ENCODE measurements at regions not wholly inside any gene's neighbourhood (a gene's known extent, or its start where the extent isn't known, plus 50 kb on each side); places are given as distances from the start of the nearest gene placed in this dataset.

DNA sequence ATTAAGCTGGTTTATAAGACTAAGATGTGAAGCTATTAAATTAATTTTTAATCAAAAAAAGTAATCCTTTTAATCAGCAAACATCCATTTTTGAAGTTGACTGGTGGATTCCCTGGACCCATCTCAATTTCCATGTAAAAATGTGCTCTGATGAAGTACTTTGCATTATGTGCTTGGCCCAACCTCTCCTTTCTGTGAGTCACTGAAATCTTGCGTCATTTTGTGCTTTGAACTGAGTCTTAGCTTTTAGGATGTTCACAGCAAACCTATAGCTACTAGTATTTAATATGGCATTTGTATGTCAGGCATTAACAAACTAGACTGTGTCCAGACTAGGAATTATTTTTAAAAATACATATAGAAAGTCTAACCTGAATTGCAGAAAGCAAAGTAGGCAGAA lies 55.0 kb upstream of the CDH12 start:
- DNase-seq (ENCODE audit: low read depth) = no peak
- no peak overlapping the region for H3K4me3 ChIP-seq (ENCODE audit: low read depth, low read length)
- TF ChIP-seq, protein P1, sequence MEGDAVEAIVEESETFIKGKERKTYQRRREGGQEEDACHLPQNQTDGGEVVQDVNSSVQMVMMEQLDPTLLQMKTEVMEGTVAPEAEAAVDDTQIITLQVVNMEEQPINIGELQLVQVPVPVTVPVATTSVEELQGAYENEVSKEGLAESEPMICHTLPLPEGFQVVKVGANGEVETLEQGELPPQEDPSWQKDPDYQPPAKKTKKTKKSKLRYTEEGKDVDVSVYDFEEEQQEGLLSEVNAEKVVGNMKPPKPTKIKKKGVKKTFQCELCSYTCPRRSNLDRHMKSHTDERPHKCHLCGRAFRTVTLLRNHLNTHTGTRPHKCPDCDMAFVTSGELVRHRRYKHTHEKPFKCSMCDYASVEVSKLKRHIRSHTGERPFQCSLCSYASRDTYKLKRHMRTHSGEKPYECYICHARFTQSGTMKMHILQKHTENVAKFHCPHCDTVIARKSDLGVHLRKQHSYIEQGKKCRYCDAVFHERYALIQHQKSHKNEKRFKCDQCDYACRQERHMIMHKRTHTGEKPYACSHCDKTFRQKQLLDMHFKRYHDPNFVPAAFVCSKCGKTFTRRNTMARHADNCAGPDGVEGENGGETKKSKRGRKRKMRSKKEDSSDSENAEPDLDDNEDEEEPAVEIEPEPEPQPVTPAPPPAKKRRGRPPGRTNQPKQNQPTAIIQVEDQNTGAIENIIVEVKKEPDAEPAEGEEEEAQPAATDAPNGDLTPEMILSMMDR (IDR thresholded peaks at IDR 0.05; ENCODE audit: insufficient read depth, low read depth, low read length, missing control alignments) = no peak

All from GM12865 (cell line).